ENCODE measurements at regions not wholly inside any gene's neighbourhood (a gene's known extent, or its start where the extent isn't known, plus 50 kb on each side); places are given as distances from the start of the nearest gene placed in this dataset.

DNA sequence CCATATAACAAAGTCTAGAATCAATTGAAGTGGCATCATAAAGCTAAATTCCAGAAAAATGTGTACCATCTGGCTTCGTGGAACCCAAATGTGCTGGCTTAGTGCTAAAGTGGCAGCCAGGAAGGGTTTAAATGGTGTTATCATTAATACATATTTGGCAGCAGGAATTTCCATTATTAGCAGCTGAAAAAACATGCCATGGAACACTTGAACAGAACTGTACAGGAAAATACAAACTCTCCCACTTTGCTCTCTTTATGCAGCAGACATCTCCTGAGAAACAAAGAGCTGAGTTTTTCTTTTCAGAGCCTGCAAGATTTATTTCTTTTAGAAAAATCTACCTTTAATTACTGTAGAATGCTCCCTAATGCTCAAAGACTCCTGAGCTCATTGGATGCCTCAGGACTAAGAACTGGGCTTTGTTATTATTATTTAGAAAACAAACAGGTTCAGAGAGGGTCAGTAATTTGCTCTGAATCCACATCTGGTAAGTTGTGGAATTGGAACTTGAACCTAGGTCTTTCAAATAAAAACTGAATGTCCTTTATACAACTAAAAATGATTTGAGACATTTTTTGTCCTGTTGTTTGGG is 179.0 kb downstream of the LACC1 start:
- no peak for TF ChIP-seq TAF1 (IDR thresholded peaks at IDR 0.05; ENCODE audit: borderline replicate concordance, low read depth, low read length)
- no peak for TF ChIP-seq POLR2A (IDR thresholded peaks at IDR 0.05; ENCODE audit: low read depth, low read length)
- TF ChIP-seq POLR2AphosphoS5 (IDR thresholded peaks at IDR 0.05; ENCODE audit: low read depth, low read length) = no peak

Measured in GM12892 (cell line).